ENCODE measurements at regions not wholly inside any gene's neighbourhood (a gene's known extent, or its start where the extent isn't known, plus 50 kb on each side); places are given as distances from the start of the nearest gene placed in this dataset.

DNA sequence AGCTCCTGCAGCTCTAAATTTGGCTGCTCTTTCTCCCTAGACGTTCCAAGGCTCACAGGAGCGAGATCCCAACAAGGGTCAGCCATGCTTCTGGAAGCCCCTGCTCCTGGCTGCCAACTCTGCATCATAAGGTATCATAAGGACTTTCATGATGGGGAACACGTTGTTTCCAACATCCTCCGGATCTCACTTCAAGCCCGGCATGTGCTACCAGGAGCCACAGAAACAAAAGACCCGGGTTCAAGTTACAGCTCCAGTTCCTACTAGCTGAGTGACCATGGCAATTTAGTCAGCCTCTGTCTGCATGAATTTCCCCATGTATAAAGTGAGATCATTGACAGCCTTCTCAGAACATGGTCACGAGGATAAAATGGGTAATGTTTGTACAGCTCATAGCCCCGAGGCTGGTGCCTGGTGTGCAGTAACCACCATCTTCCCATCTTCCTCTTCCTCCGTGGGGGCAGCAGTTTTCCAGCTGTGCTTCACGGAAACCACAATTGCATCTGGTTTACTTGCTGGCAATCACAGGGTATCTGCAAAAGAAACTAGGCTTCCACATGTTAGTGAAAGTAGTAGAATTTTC, 209.0 kb upstream of the ECI2 start:
- TF ChIP-seq, protein P1, sequence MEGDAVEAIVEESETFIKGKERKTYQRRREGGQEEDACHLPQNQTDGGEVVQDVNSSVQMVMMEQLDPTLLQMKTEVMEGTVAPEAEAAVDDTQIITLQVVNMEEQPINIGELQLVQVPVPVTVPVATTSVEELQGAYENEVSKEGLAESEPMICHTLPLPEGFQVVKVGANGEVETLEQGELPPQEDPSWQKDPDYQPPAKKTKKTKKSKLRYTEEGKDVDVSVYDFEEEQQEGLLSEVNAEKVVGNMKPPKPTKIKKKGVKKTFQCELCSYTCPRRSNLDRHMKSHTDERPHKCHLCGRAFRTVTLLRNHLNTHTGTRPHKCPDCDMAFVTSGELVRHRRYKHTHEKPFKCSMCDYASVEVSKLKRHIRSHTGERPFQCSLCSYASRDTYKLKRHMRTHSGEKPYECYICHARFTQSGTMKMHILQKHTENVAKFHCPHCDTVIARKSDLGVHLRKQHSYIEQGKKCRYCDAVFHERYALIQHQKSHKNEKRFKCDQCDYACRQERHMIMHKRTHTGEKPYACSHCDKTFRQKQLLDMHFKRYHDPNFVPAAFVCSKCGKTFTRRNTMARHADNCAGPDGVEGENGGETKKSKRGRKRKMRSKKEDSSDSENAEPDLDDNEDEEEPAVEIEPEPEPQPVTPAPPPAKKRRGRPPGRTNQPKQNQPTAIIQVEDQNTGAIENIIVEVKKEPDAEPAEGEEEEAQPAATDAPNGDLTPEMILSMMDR (IDR thresholded peaks at IDR 0.05; ENCODE audit: insufficient read depth, low read length, missing control alignments), result no peak
- CTCF ChIA-PET, result interaction anchor here (0.7 kb wide), 1 partner anchor 25 kb away, joined by 3 read pairs; no protein-coding TSS in a partner anchor
- no peak for DNase-seq (ENCODE audit: low read depth, low spot score)
- POLR2A ChIA-PET, result no interaction called here
- no peak overlapping the region for H3K4me3 ChIP-seq (ENCODE audit: low read depth, low read length)

DNA sequence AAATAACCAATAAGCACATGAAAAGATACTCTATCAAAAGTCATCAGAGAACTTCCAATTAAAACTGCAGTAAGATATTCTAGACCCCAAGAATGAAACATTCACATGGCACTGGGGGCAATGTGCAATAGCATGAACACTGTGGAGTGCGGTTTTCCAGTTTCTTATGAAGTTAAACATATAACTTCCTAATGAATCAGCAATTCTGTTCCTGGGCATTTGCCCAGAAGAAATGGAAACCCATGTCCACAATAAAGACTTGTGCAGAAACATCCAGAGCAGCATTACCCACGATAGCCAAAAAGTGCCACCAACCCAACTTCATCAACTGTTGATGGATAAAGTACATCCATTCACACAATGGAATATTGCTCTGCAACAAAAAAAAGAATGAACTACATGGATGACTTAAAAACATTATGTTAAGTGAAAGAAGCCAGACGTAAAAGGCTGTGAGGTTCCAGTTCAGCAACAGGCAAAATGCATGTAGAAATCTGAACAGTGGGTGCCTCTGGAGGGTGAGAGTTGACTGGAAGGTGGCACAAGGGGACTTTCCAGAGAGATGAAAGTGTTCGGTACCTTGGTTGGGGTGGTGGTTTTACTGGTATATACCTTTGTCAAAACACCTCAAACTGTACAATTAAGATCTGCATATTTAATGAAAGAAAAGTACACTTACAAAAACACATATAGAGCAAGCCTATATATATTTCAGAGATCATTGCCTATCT, 207.2 kb upstream of the ECI2 start:
- no peak for DNase-seq (ENCODE audit: low read depth, low spot score)
- TF ChIP-seq, protein P1 (IDR thresholded peaks at IDR 0.05; ENCODE audit: insufficient read depth, low read length, missing control alignments), result no peak
- POLR2A ChIA-PET, result interaction anchor here (1.2 kb wide), 1 partner anchor 9 kb away, joined by 5 read pairs; no protein-coding TSS in a partner anchor
- H3K4me3 ChIP-seq (ENCODE audit: low read depth, low read length), result no peak overlapping the region
- CTCF ChIA-PET, result no interaction called here

- DNase-seq (ENCODE audit: low read depth, low spot score), result no peak
- ChIA-PET POLR2A (interaction anchor here (1.2 kb wide), 1 partner anchor 10 kb away, joined by 5 read pairs; no protein-coding TSS in a partner anchor), CTCF (interaction anchor here (1.0 kb wide), 1 partner anchor 8 kb away, joined by 3 read pairs; no protein-coding TSS in a partner anchor)
- H3K4me3 ChIP-seq (ENCODE audit: low read depth, low read length), result no peak overlapping the region
- TF ChIP-seq, protein P1 (IDR thresholded peaks at IDR 0.05; ENCODE audit: insufficient read depth, low read length, missing control alignments), result no peak
Observed at GRCh38 chr6:4341078-4341797, 205.9 kb upstream of the ECI2 start.

DNA sequence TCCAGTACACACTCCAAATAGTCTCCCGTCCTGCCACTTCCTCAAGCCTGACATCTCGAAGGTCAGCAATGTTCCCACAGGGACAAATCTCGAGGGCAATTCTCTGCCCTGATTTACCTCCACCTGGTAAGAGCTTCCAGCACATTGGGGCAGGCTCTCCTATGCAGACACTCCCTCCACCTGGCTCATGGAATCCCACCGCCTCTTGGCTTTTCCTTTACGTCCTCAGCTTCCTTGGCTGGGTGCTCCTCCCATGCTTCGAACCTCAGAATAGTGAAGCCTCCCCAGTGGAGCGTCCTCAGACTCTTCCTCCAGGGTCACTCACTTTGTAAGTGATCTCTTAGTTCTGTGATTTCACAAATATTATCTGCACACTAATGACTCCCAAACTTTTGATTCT, 205.2 kb upstream of the ECI2 start:
- H3K4me3 ChIP-seq (ENCODE audit: low read depth, low read length), result no peak overlapping the region
- TF ChIP-seq, protein P1 (IDR thresholded peaks at IDR 0.05; ENCODE audit: insufficient read depth, low read length, missing control alignments), result no peak
- ChIA-PET CTCF (interaction anchor here (1.0 kb wide), 1 partner anchor 9 kb away, joined by 3 read pairs; no protein-coding TSS in a partner anchor), POLR2A (no interaction called here)
- DNase-seq (ENCODE audit: low read depth, low spot score), result no peak

DNA sequence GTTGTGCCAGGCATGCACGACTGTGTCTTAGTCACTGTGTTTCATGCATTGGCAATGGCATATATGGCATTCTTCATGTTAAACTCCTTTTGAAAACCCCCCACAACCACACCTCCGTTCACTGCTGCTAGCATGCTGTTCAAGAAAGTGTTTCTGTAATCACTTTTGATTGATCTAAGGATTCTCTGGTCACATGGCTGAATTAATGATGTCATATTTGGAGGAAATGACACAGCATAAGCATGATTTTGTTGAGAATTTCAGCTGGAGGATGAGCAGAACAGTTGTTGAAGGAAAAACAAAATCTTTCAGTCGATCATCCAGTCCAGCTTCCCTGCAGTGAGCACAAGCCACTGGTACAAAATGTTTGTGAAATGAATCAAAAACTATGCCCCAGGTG, 203.5 kb upstream of the ECI2 start:
- ChIA-PET CTCF (no interaction called here), POLR2A (no interaction called here)
- TF ChIP-seq, protein P1 (IDR thresholded peaks at IDR 0.05; ENCODE audit: insufficient read depth, low read length, missing control alignments), result no peak
- DNase-seq (ENCODE audit: low read depth, low spot score), result no peak
- H3K4me3 ChIP-seq (ENCODE audit: low read depth, low read length), result no peak overlapping the region
